ENCODE measurements at regions not wholly inside any gene's neighbourhood (a gene's known extent, or its start where the extent isn't known, plus 50 kb on each side); places are given as distances from the start of the nearest gene placed in this dataset.

- TF ChIP-seq, protein P1, sequence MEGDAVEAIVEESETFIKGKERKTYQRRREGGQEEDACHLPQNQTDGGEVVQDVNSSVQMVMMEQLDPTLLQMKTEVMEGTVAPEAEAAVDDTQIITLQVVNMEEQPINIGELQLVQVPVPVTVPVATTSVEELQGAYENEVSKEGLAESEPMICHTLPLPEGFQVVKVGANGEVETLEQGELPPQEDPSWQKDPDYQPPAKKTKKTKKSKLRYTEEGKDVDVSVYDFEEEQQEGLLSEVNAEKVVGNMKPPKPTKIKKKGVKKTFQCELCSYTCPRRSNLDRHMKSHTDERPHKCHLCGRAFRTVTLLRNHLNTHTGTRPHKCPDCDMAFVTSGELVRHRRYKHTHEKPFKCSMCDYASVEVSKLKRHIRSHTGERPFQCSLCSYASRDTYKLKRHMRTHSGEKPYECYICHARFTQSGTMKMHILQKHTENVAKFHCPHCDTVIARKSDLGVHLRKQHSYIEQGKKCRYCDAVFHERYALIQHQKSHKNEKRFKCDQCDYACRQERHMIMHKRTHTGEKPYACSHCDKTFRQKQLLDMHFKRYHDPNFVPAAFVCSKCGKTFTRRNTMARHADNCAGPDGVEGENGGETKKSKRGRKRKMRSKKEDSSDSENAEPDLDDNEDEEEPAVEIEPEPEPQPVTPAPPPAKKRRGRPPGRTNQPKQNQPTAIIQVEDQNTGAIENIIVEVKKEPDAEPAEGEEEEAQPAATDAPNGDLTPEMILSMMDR (conservative IDR thresholded peaks at IDR 0.05 in 1 of 2, IDR thresholded peaks at IDR 0.05 in 1 of 2; ENCODE audit: extremely low read depth in 1 of 2, insufficient read depth in 1 of 2, low read depth in 1 of 2, low read length in 2 of 2), result no peak
- TF ChIP-seq EZH2 (IDR thresholded peaks at IDR 0.05; ENCODE audit: borderline replicate concordance, low read length), result no peak
Observed at GRCh38 chr5:17732351-17732923, 98.2 kb downstream of the TAF11L14 start.
